HG02852 (cell line): ENCODE measurements at regions not wholly inside any gene's neighbourhood (a gene's known extent, or its start where the extent isn't known, plus 50 kb on each side); places are given as distances from the start of the nearest gene placed in this dataset.

Source experiments
- ATAC-seq: cut with Tn5 transposase; IDR thresholded peaks from one replicate; pipeline ENCODE4 v1.9.1; 2021; ENCODE audit warnings: mild to moderate bottlenecking, moderate library complexity; ENCODE audit not compliant: unreplicated experiment

- no peak for ATAC-seq
Observed at GRCh38 chr19:30169196-30169900, 202.8 kb upstream of the ZNF536 start.

GRCh38 chr19:30170081-30170480, 202.1 kb upstream of the ZNF536 start:
- no peak for ATAC-seq

- no peak for ATAC-seq
Observed at GRCh38 chr19:30170495-30171137, 201.6 kb upstream of the ZNF536 start.

GRCh38 chr19:30171138-30171635, 201.0 kb upstream of the ZNF536 start:
- no peak for ATAC-seq

GRCh38 chr19:30171795-30172612, 200.2 kb upstream of the ZNF536 start:
- ATAC-seq: no peak

GRCh38 chr19:30172613-30173242, 199.5 kb upstream of the ZNF536 start:
- ATAC-seq: no peak

- ATAC-seq: no peak
Observed at GRCh38 chr19:30173593-30174356, 198.4 kb upstream of the ZNF536 start.

GRCh38 chr19:30174357-30174645, 197.9 kb upstream of the ZNF536 start:
- no peak for ATAC-seq

- ATAC-seq: no peak
Observed at GRCh38 chr19:30174791-30175190, 197.4 kb upstream of the ZNF536 start.

- no peak for ATAC-seq
Observed at GRCh38 chr19:30175987-30176386, 196.2 kb upstream of the ZNF536 start.

- ATAC-seq: no peak
Observed at GRCh38 chr19:30178721-30179402, 193.3 kb upstream of the ZNF536 start.

GRCh38 chr19:30180691-30181090, 191.5 kb upstream of the ZNF536 start:
- ATAC-seq: no peak

- ATAC-seq: no peak
Observed at GRCh38 chr19:30183807-30184490, 188.2 kb upstream of the ZNF536 start.

- ATAC-seq: no peak
Observed at GRCh38 chr19:30202060-30202600, 170.1 kb upstream of the ZNF536 start.

GRCh38 chr19:30204721-30205120, 167.5 kb upstream of the ZNF536 start:
- no peak for ATAC-seq

- no peak for ATAC-seq
Observed at GRCh38 chr19:30206187-30206586, 166.0 kb upstream of the ZNF536 start.

- ATAC-seq: no peak
Observed at GRCh38 chr19:30207357-30207756, 164.8 kb upstream of the ZNF536 start.

GRCh38 chr19:30208436-30209060, 163.6 kb upstream of the ZNF536 start:
- no peak for ATAC-seq
